Panc1 (cell line): ENCODE measurements at regions not wholly inside any gene's neighbourhood (a gene's known extent, or its start where the extent isn't known, plus 50 kb on each side); places are given as distances from the start of the nearest gene placed in this dataset.

Experiments
- POLR2AphosphoS5 ChIP-seq: IDR thresholded peaks from 2 replicates; pipeline ENCODE4 v1.6.1; 2012; ENCODE audit warnings: mild to moderate bottlenecking, low read depth, low read length, moderate library complexity
- SIN3A ChIP-seq: IDR thresholded peaks from 2 replicates; pipeline ENCODE4 v1.6.1; 2012; ENCODE audit warnings: low read depth, mild to moderate bottlenecking, low read length, moderate library complexity, borderline replicate concordance; ENCODE audit not compliant: insufficient read depth
- TCF7L2 ChIP-seq: IDR thresholded peaks from 2 replicates; pipeline ENCODE4 v1.6.1; 2011; ENCODE audit warnings: mild to moderate bottlenecking, low read depth, low read length, inconsistent platforms
- TF ChIP-seq, protein P1 (sequence below): fragments of 450-650 bp; IDR thresholded peaks from 2 replicates; pipeline ENCODE4 v1.5.1; 2017; ENCODE audit warnings: mild to moderate bottlenecking

DNA sequence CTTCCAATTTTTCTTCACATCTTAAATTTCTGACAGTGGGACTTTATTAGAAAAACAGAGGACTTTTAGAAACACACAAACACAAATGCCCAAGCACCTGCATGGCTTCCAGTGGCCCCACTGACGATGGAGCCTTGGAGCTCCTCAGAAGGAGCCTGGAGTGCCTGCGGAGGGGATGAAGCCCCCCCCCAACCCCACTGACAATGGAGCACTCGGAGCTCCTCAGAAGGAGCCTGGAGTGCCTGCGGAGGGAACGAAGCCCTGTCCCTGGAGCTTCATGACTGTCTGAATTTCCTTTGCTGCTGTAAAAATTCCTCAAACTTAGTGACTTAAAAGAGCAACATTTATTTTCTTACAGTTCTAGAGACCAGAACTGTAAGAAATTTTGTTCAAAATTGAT lies 80.1 kb upstream of the VRK1 start:
- TF ChIP-seq, protein P1, sequence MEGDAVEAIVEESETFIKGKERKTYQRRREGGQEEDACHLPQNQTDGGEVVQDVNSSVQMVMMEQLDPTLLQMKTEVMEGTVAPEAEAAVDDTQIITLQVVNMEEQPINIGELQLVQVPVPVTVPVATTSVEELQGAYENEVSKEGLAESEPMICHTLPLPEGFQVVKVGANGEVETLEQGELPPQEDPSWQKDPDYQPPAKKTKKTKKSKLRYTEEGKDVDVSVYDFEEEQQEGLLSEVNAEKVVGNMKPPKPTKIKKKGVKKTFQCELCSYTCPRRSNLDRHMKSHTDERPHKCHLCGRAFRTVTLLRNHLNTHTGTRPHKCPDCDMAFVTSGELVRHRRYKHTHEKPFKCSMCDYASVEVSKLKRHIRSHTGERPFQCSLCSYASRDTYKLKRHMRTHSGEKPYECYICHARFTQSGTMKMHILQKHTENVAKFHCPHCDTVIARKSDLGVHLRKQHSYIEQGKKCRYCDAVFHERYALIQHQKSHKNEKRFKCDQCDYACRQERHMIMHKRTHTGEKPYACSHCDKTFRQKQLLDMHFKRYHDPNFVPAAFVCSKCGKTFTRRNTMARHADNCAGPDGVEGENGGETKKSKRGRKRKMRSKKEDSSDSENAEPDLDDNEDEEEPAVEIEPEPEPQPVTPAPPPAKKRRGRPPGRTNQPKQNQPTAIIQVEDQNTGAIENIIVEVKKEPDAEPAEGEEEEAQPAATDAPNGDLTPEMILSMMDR: no peak
- TF ChIP-seq SIN3A (no peak), TCF7L2 (no peak), POLR2AphosphoS5 (no peak)
